Renal pelvis (tissue), 1 donor: ENCODE measurements at regions not wholly inside any gene's neighbourhood (a gene's known extent, or its start where the extent isn't known, plus 50 kb on each side); places are given as distances from the start of the nearest gene placed in this dataset.

Source experiments
- DNase-seq: peaks from one replicate; pipeline ENCODE4 v3.0.0-alpha.2; 2013

GRCh38 chr17:34776456-34777443, 184.5 kb downstream of the CCT6B start:
- DNase-seq: no peak

GRCh38 chr17:34773036-34773435, 188.2 kb downstream of the CCT6B start:
- no peak for DNase-seq

GRCh38 chr17:34771891-34772290, 189.4 kb downstream of the CCT6B start:
- no peak for DNase-seq

- no peak for DNase-seq
Measured at GRCh38 chr17:34770586-34770985, 190.7 kb downstream of the CCT6B start.

GRCh38 chr17:34769899-34770298, 190.5 kb downstream of the TMEM132E start:
- no peak for DNase-seq

- DNase-seq: no peak
Measured at GRCh38 chr17:34769049-34769448, 189.7 kb downstream of the TMEM132E start.

GRCh38 chr17:34765291-34765690, 185.9 kb downstream of the TMEM132E start:
- no peak for DNase-seq

GRCh38 chr17:34764716-34765115, 185.3 kb downstream of the TMEM132E start:
- no peak for DNase-seq

GRCh38 chr17:34763728-34764665, 184.6 kb downstream of the TMEM132E start:
- no peak for DNase-seq

- DNase-seq: no peak
Measured at GRCh38 chr17:34762078-34762477, 182.7 kb downstream of the TMEM132E start.

- DNase-seq: no peak
Measured at GRCh38 chr17:34761646-34762045, 182.3 kb downstream of the TMEM132E start.

- DNase-seq: peak; percentile 91
Measured at GRCh38 chr17:34760931-34761495, 181.6 kb downstream of the TMEM132E start.

- DNase-seq: no peak
Measured at GRCh38 chr17:34758718-34759117, 179.3 kb downstream of the TMEM132E start.

- DNase-seq: no peak
Measured at GRCh38 chr17:34758316-34758715, 178.9 kb downstream of the TMEM132E start.

GRCh38 chr17:34757611-34758010, 178.2 kb downstream of the TMEM132E start:
- no peak for DNase-seq

GRCh38 chr17:34757106-34757505, 177.7 kb downstream of the TMEM132E start:
- no peak for DNase-seq

- DNase-seq: peak; percentile 74
Measured at GRCh38 chr17:34756637-34757021, 177.2 kb downstream of the TMEM132E start.

- DNase-seq: no peak
Measured at GRCh38 chr17:34755981-34756636, 176.7 kb downstream of the TMEM132E start.

- DNase-seq: no peak
Measured at GRCh38 chr17:34755371-34755770, 176.0 kb downstream of the TMEM132E start.

GRCh38 chr17:34750004-34750403, 170.6 kb downstream of the TMEM132E start:
- no peak for DNase-seq

GRCh38 chr17:34741967-34742366, 162.6 kb downstream of the TMEM132E start:
- no peak for DNase-seq
